NT2/D1 (cell line): ENCODE measurements at regions not wholly inside any gene's neighbourhood (a gene's known extent, or its start where the extent isn't known, plus 50 kb on each side); places are given as distances from the start of the nearest gene placed in this dataset.

ENCODE experiments used
- DNase-seq: peaks from one replicate; pipeline ENCODE4 v3.0.0-alpha.2; 2011; ENCODE audit warnings: low read depth, low spot score
- H3K27me3 ChIP-seq: 2 replicates; pipeline ENCODE4 v1.6.0; 2011; ENCODE audit warnings: mild to moderate bottlenecking; ENCODE audit not compliant: insufficient read length, insufficient read depth
- H3K36me3 ChIP-seq: 2 replicates; pipeline ENCODE4 v1.6.1; 2011; ENCODE audit warnings: mild to moderate bottlenecking, low read length, mixed read lengths; ENCODE audit not compliant: insufficient read depth, insufficient read length
- H3K4me1 ChIP-seq: 2 replicates; pipeline ENCODE4 v1.5.1; 2011; ENCODE audit not compliant: insufficient read depth, insufficient read length
- H3K4me3 ChIP-seq: 2 replicates; pipeline ENCODE4 v1.5.1; 2011; ENCODE audit warnings: low read depth; ENCODE audit not compliant: insufficient read length
- H3K9ac ChIP-seq: 2 replicates; pipeline ENCODE4 v1.6.0; 2011; ENCODE audit warnings: low read depth; ENCODE audit not compliant: insufficient read length
- H3K9me3 ChIP-seq: 2 replicates; pipeline ENCODE4 v1.5.1; 2011; ENCODE audit warnings: mild to moderate bottlenecking, low read length; ENCODE audit not compliant: insufficient read depth
- SUZ12 ChIP-seq: IDR thresholded peaks from 2 replicates; pipeline ENCODE4 v1.6.1; 2011; ENCODE audit not compliant: insufficient read length, insufficient read depth; ENCODE audit errors: extremely low read depth
- YY1 ChIP-seq: IDR thresholded peaks from 2 replicates; pipeline ENCODE4 v1.6.1; 2011; ENCODE audit not compliant: insufficient read length, insufficient read depth
- ZNF274 ChIP-seq: IDR thresholded peaks from 2 replicates; pipeline ENCODE4 v1.6.1; 2011; ENCODE audit warnings: mild to moderate bottlenecking, low read depth, low read length

- Histone ChIP-seq H3K4me3 (no peak overlapping the region), H3K4me1 (no peaks in the 10 kb centered on the region), H3K9ac (no peak overlapping the region), H3K27me3 (no peaks in the 10 kb centered on the region), H3K9me3 (peaks cover 8% of the 10 kb centered on the region; the same call in 1 of the 2 replicates), H3K36me3 (no peaks in the 10 kb centered on the region)
- DNase-seq: no peak
- TF ChIP-seq SUZ12 (no peak), ZNF274 (no peak), YY1 (no peak)
Observed at GRCh38 chrX:9227276-9227675, 193.3 kb upstream of the FAM9B start.

DNA sequence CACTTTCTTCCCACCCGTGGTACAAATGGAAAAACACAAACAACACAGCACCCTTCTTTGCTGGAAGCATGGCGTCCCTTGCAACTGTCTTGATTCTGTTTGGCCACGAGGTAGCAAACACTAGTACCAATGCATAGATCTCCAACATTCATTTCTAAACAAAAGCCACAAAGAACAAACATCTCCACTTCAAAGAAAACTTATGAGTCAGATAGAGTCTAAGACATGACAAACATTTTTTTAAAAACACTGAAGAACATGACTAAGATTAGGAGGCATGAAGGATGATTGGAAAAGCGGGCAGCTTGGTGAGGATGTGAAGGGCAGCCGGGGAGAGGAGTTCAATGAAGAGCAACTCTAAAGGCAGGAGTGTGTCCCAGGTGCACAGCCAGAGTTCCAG is 197.6 kb upstream of the FAM9B start:
- no peak for TF ChIP-seq YY1
- TF ChIP-seq SUZ12: no peak
- TF ChIP-seq ZNF274: no peak
- H3K4me1 ChIP-seq: no peaks in the 10 kb centered on the region
- no peak for DNase-seq
- H3K36me3 ChIP-seq: no peaks in the 10 kb centered on the region
- H3K9ac ChIP-seq: no peak overlapping the region
- H3K4me3 ChIP-seq: no peak overlapping the region
- no peaks in the 10 kb centered on the region for H3K9me3 ChIP-seq
- no peaks in the 10 kb centered on the region for H3K27me3 ChIP-seq

GRCh38 chrX:9233141-9233540 is 199.2 kb upstream of the FAM9B start:
- no peak overlapping the region for H3K9ac ChIP-seq
- TF ChIP-seq YY1: no peak
- no peaks in the 10 kb centered on the region for H3K9me3 ChIP-seq
- H3K4me1 ChIP-seq: no peaks in the 10 kb centered on the region
- no peaks in the 10 kb centered on the region for H3K36me3 ChIP-seq
- H3K4me3 ChIP-seq: no peak overlapping the region
- no peak for DNase-seq
- no peaks in the 10 kb centered on the region for H3K27me3 ChIP-seq

DNA sequence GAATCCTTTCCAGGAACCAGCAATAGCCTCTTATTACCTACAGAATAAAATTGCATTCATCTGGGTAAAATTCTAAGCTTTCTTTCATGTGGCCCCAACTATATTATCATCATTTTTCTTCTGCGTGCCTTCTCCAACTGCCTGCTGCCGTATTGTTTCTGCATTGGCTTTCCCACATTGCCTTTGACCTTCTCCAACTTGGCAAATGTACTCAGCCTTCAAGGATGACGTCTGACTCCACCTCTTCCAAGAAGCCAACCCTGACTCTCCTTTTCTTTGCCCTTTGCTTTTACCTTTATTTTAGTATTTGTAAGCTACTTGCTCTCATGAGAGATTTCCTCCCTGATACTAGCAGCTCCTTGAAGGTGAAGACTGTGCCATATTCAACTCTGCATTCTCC is 200.4 kb upstream of the FAM9B start:
- Histone ChIP-seq H3K4me3 (no peak overlapping the region), H3K9ac (no peak overlapping the region), H3K36me3 (no peaks in the 10 kb centered on the region), H3K27me3 (no peaks in the 10 kb centered on the region), H3K4me1 (no peaks in the 10 kb centered on the region), H3K9me3 (no peaks in the 10 kb centered on the region)
- DNase-seq: no peak
- no peak for TF ChIP-seq ZNF274
- TF ChIP-seq SUZ12: no peak
- TF ChIP-seq YY1: no peak

- no peaks in the 10 kb centered on the region for H3K9me3 ChIP-seq
- no peaks in the 10 kb centered on the region for H3K36me3 ChIP-seq
- no peaks in the 10 kb centered on the region for H3K4me1 ChIP-seq
- no peak for DNase-seq
- no peak overlapping the region for H3K4me3 ChIP-seq
- no peaks in the 10 kb centered on the region for H3K27me3 ChIP-seq
- TF ChIP-seq SUZ12 (no peak), ZNF274 (no peak)
- no peak overlapping the region for H3K9ac ChIP-seq
Observed at GRCh38 chrX:9235722-9236121, 201.8 kb upstream of the FAM9B start.

DNA sequence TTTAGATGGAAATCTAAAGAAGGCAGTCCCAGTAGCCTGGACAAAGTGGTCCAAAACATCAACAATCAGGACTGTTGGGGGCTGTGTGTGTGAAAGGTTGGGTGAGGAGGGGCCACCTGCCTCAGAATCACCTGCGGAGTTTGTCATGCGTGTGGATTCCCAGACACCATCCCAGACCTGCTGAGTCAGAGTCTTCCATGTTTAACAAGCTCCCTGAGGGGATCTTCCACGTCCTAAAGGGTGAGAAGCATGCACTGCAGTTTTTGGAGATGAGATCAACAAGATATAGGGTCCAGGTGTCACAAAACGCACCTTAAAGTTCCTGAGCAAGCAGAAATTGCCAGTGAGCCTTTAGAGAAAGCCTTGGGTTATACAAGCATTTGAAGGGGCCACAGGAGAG is 207.0 kb upstream of the FAM9B start:
- H3K27me3 ChIP-seq: no peaks in the 10 kb centered on the region
- no peaks in the 10 kb centered on the region for H3K9me3 ChIP-seq
- H3K4me3 ChIP-seq: no peak overlapping the region
- no peak overlapping the region for H3K9ac ChIP-seq
- no peaks in the 10 kb centered on the region for H3K4me1 ChIP-seq
- TF ChIP-seq YY1 (no peak), SUZ12 (no peak), ZNF274 (no peak)
- no peaks in the 10 kb centered on the region for H3K36me3 ChIP-seq
- DNase-seq: no peak

GRCh38 chrX:9241427-9241826 is 207.5 kb upstream of the FAM9B start:
- Histone ChIP-seq H3K36me3 (no peaks in the 10 kb centered on the region), H3K4me1 (no peaks in the 10 kb centered on the region), H3K27me3 (no peaks in the 10 kb centered on the region), H3K4me3 (no peak overlapping the region), H3K9ac (no peak overlapping the region), H3K9me3 (no peaks in the 10 kb centered on the region)
- no peak for DNase-seq
- TF ChIP-seq SUZ12: no peak
- TF ChIP-seq ZNF274: no peak
- TF ChIP-seq YY1: no peak
